SHP77 (cell line): ENCODE measurements at regions not wholly inside any gene's neighbourhood (a gene's known extent, or its start where the extent isn't known, plus 50 kb on each side); places are given as distances from the start of the nearest gene placed in this dataset.

Source experiments
- DNase-seq, 2 experiments: peaks; one replicate each; lab custom pipeline; 2025; lab: John Stamatoyannopoulos, UW

GRCh38 chr11:29351301-29351873, 665.4 kb downstream of the KCNA4 start:
- no peak for DNase-seq

- DNase-seq: peak in 1 of 2 experiments; percentile 1
These were observed 673.1 kb downstream of the KCNA4 start for GRCh38 chr11:29343465-29344333.

GRCh38 chr11:29336727-29337575, 679.9 kb downstream of the KCNA4 start:
- DNase-seq: no peak

- DNase-seq: no peak
These were observed 682.1 kb downstream of the KCNA4 start for GRCh38 chr11:29334776-29335130.

- DNase-seq: peak in 1 of 2 experiments; percentile 2
These were observed 682.6 kb downstream of the KCNA4 start for GRCh38 chr11:29333993-29334775.

GRCh38 chr11:29331451-29332010, 685.3 kb downstream of the KCNA4 start:
- no peak for DNase-seq

GRCh38 chr11:29328961-29329441, 687.8 kb downstream of the KCNA4 start:
- peak in 1 of 2 experiments; percentile 20 for DNase-seq

GRCh38 chr11:29327891-29328290, 688.9 kb downstream of the KCNA4 start:
- DNase-seq: no peak

GRCh38 chr11:29326757-29327156, 690.1 kb downstream of the KCNA4 start:
- DNase-seq: no peak

GRCh38 chr11:29324328-29324727, 692.5 kb downstream of the KCNA4 start:
- no peak for DNase-seq

GRCh38 chr11:29321293-29322132, 695.3 kb downstream of the KCNA4 start:
- no peak for DNase-seq

GRCh38 chr11:29320196-29320595, 696.6 kb downstream of the KCNA4 start:
- no peak for DNase-seq

- no peak for DNase-seq
These were observed 697.6 kb downstream of the KCNA4 start for GRCh38 chr11:29319210-29319609.

GRCh38 chr11:29318134-29318845, 698.5 kb downstream of the KCNA4 start:
- no peak for DNase-seq

GRCh38 chr11:29317694-29318093, 699.1 kb downstream of the KCNA4 start:
- no peak for DNase-seq

- no peak for DNase-seq
These were observed 701.6 kb downstream of the KCNA4 start for GRCh38 chr11:29315275-29315674.

- DNase-seq: no peak
These were observed 702.6 kb downstream of the KCNA4 start for GRCh38 chr11:29314211-29314610.

GRCh38 chr11:29312812-29313211, 704.0 kb downstream of the KCNA4 start:
- no peak for DNase-seq

GRCh38 chr11:29310725-29311342, 706.0 kb downstream of the KCNA4 start:
- DNase-seq: no peak
